ENCODE measurements at regions not wholly inside any gene's neighbourhood (a gene's known extent, or its start where the extent isn't known, plus 50 kb on each side); places are given as distances from the start of the nearest gene placed in this dataset.

DNA sequence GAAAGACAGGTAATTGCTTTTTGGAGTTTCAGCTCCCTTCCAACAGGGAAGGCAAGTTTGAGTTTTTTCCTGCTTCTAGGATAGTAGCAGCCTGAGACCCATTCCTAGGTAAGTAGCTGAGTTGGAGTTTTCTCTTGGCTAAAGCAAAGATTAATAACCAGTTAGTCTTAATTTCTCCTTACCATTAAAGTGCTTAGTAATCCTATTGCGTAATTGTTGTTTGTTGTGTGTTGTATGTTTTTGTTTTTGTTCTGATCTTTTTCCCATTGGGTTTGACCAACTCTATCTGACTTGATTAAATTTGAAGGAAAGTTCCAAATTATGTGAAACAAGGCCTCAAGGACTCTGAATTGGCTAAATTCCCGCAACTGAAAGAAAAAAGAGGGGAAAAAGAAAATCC, 83.5 kb downstream of the TBX22 start:
- no peak overlapping the region for H3K27ac ChIP-seq
- ChIA-PET POLR2A (ENCODE audit: low non-redundant PET) (no interaction called here), CTCF (no interaction called here)
- TF ChIP-seq, protein P1, sequence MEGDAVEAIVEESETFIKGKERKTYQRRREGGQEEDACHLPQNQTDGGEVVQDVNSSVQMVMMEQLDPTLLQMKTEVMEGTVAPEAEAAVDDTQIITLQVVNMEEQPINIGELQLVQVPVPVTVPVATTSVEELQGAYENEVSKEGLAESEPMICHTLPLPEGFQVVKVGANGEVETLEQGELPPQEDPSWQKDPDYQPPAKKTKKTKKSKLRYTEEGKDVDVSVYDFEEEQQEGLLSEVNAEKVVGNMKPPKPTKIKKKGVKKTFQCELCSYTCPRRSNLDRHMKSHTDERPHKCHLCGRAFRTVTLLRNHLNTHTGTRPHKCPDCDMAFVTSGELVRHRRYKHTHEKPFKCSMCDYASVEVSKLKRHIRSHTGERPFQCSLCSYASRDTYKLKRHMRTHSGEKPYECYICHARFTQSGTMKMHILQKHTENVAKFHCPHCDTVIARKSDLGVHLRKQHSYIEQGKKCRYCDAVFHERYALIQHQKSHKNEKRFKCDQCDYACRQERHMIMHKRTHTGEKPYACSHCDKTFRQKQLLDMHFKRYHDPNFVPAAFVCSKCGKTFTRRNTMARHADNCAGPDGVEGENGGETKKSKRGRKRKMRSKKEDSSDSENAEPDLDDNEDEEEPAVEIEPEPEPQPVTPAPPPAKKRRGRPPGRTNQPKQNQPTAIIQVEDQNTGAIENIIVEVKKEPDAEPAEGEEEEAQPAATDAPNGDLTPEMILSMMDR (conservative IDR thresholded peaks at IDR 0.05; ENCODE audit: low read depth), result no peak
- DNase-seq (ENCODE audit: low spot score), result no peak

DNA sequence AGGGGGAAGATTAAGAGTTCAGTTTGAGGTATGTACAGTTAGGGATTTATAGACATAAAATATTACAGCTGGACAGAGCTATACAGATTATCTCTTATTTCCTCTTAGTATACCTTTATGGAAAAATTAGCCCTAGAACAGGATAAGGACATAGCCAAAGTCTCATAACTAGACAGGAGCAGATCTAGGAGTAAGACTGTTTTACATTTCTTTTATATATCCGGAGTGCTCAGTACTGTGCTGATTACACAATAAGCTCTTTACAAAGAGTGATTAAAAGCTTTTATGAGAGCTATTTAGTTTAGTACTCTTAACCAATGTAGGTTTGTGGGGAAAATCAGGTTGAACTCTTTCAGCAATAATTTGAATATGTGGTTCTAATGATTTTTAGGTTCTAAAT, 105.8 kb downstream of the TBX22 start:
- CTCF ChIA-PET, result no interaction called here
- POLR2A ChIA-PET (ENCODE audit: low non-redundant PET), result interaction anchor here (0.6 kb wide), 1 partner anchor 15 kb away, joined by 3 read pairs; no protein-coding TSS in a partner anchor
- no peak overlapping the region for H3K27ac ChIP-seq
- TF ChIP-seq, protein P1 (conservative IDR thresholded peaks at IDR 0.05; ENCODE audit: low read depth), result no peak
- no peak for DNase-seq (ENCODE audit: low spot score)

DNA sequence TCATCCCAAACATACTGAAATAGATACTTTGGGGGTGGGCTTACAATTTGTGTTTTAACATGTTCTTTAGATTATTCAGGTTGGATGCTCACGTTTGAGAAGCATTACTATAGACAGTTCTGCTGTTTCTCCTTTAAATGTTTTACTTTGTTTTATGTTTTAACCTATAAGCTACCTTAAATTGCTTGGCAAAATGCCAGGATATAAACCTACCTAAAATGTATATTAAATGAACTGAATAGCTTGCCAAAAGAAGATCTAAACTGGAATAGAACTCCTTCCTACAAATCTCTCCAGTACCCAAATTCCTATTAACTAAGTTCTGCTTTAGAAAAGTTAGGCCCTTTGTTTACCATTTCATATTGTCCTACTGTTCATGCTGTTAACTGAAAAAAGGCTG, 124.4 kb downstream of the TBX22 start:
- CTCF ChIA-PET, result no interaction called here
- POLR2A ChIA-PET (ENCODE audit: low non-redundant PET), result no interaction called here
- H3K27ac ChIP-seq, result no peak overlapping the region
- TF ChIP-seq, protein P1 (conservative IDR thresholded peaks at IDR 0.05; ENCODE audit: low read depth), result no peak
- no peak for DNase-seq (ENCODE audit: low spot score)

- CTCF ChIA-PET, result no interaction called here
- TF ChIP-seq, protein P1 (conservative IDR thresholded peaks at IDR 0.05; ENCODE audit: low read depth), result no peak
- DNase-seq (ENCODE audit: low spot score), result no peak
- POLR2A ChIA-PET (ENCODE audit: low non-redundant PET), result no interaction called here
- H3K27ac ChIP-seq, result no peak overlapping the region
These were observed 125.0 kb downstream of the TBX22 start for GRCh38 chrX:80139564-80139963.

GRCh38 chrX:80170581-80170980, 156.0 kb downstream of the TBX22 start:
- TF ChIP-seq, protein P1 (conservative IDR thresholded peaks at IDR 0.05; ENCODE audit: low read depth), result no peak
- H3K27ac ChIP-seq, result no peak overlapping the region
- no peak for DNase-seq (ENCODE audit: low spot score)
- ChIA-PET POLR2A (ENCODE audit: low non-redundant PET) (no interaction called here), CTCF (no interaction called here)

- TF ChIP-seq, protein P1 (conservative IDR thresholded peaks at IDR 0.05; ENCODE audit: low read depth), result no peak
- CTCF ChIA-PET, result no interaction called here
- H3K27ac ChIP-seq, result no peak overlapping the region
- POLR2A ChIA-PET (ENCODE audit: low non-redundant PET), result no interaction called here
- DNase-seq (ENCODE audit: low spot score), result no peak
These were observed 158.7 kb downstream of the TBX22 start for GRCh38 chrX:80173261-80173660.
